ENCODE measurements at regions not wholly inside any gene's neighbourhood (a gene's known extent, or its start where the extent isn't known, plus 50 kb on each side); places are given as distances from the start of the nearest gene placed in this dataset.
"Not testable (repeated sequence)": the region's sequence is repeated elsewhere in the genome, so short reads cannot be mapped to it uniquely, and the experiment has no call there.

DNA sequence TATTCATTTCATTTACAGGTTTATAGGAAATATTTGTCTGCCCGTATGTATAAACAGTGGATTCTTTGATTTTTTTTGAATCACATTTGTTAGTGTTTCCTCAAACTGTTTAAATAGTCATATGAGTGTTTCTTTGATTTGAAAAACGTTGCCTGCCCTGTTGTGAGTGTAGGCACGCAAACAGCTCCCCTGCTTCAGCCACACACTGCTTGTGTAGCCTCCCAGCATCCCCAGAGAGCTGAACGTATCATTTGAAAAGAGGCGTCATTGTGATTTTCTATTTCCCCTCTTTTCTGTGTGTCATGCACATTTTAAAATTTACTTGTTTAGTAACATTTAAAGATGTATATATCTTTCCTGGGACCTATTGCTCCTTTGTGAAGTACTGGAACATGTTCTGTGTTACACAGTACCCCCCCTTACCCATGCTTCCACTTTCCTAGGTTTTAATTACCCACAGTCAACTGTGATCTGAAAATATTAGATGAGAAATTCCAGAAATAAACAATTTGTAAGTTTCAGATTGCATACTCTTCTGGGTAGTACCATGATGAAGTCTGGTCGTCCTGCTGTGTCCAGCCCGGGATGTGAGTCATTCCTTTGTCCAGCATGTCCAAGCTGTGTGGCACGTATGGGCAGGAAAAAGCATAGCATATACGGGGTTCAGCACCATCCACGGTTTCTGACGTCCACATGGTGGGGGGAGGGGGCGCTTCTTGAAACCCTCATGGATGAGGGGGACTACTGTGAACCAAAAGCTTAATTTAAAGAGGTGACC lies 78.7 kb downstream of the NPIPB11 start:
- DNase-seq, result not testable (repeated sequence)

DNA sequence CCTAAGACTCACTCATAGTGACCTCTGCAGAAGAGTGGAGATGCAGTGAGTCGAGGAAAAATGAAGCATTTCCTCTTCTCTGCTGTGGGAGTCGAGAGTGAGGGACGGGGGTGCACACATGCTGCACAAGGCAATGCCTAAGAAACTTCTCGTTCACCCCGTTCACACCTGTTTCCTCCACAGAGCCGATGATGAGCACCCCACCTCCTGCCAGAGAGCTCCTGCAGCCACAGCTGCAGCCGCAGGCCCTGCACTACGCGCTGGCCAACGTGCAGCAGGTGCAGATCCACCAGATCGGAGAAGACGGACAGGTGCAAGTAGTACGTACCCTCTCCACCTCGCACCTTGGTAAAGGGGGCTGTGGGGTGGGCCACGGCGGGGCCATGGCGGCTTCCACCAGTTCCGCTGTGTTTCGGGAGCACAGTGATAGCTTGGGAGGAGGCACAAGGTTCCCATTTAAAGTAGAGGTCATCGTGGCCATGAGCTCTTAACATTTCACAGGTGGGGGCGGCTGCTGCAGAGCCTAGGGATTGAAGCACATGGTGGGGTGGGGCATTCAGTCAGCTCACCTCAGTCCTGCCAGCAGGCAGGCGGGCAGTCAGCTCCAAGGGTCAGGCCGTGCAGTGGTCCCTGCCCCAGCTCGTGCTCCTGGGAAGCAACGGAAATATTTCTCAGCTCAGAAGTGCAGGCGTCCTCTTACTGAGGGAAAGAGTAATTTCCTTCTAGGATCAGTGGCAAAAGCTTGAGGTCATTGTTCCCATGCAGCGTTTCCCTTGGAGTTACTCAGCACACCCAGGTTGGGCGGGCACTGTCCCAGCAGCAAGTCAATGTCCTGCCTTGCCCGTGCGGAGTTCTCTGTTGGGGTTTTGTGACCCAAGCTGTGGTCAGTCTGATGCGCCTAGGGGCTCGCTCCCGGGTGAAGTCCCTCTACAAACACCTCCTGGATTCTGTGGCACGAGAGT lies 80.1 kb downstream of the NPIPB11 start:
- DNase-seq, result not testable (repeated sequence)

DNA sequence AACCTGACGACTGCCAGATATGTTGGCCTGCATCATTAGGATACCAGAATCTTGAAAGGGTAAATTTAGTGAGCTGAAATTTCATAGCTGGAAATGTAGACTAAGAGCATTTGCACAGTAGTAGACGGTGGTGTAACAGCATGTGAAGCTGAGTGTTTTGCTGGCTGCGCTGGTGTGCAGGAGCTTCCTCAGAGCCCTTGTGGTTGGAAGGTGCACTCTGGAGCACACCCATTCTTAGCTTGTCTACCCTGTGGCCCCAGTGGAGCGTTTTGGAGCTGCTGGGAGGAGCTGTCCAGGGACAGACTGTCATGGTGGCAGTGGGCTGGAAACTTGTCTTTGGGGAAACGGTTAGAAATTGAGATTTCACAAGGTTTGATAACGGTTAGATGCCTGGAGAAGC lies 82.8 kb downstream of the NPIPB11 start:
- DNase-seq, result not testable (repeated sequence)

DNA sequence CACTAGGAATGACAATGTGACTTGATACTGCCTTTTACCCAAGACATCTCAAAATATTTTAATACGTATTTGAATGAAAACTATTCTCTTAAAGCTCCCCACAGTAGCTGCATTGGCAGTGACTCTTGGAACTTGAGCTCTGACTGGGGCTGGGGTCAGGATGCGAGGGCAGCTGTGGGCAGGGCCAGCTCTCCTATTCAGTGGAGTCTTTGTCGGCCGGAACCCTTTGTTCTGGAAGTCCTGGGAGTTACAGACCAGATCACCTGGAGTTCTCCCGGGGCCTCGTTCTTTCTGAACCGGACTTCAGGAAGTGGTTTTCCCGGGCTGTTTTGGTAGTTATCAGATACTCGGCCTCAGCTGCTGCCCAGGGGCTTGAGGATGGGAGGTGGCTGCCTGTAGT lies 84.9 kb downstream of the NPIPB11 start:
- no peak for DNase-seq

DNA sequence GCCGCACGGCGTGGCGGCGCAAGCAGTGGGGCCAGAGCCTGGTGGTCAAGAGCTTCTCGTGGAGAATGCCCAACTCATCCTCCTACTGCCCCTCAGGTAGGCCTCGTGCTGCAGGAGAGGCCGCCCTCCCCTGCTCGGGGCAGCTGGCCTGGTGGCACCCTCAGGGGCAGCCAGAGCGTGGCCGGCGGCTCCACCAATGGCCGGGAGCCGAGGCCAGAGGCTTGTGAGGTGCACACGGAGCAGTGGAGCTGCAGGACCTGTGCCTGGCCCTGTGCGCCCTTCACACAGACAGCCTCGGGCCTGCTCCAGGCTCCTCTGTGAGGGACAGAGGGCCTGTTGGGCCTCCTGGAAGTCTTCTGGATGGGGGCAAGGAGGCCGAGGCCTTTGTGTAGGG lies 85.5 kb downstream of the NPIPB11 start:
- no peak for DNase-seq

DNA sequence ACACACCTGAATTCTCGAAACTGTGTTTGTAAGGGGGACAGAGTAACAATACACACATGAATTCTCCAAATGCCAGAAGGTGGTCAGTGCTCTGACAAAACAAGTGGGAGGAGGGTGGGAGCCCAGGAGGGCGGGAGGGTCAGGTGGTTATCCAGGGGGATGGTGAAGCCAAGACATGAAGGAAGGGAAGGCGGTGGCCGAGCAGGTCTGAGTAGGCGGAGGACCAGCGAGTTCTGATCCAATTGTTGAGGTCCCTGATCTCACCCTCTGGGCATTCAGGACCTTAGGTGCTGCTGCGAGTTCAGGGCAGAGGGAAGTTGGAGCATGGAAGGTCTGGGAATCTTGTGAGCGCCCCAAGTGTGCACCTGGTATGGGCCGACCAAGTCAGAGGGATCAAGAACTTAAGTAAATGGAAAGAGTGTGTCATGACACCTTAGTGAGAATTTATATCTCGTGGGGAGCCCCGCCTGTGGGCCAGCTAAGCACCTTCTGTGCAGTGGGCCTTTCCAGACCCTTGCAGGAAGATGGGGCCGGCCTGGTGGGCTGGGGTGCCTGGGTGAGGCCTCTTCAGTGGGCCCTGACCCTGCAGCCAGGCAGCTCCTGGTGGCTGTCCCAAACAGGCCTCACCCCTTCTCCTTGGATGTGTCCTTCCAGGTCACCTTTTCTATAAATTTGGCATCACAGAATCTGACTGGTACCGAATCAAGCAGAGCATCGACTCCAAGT lies 86.1 kb downstream of the NPIPB11 start:
- DNase-seq, result no peak

DNA sequence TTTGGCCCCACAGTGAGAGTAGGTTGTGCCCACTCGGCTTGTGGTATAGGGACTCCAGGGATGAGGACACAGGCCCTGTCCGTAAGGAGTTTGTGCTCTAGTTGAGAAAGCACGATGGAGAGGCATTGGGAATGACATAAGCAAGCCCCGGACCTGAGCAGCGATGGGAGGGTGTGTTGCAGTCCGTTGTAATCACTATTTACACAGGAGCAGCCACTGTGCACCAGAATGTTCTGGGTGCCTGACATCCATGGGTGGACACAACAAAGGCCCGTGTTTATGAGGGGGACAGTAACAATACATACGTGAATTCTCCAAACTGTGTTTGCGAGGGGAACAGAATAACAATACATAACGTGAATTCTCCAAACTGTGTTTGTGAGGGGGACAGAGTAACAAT lies 86.8 kb downstream of the NPIPB11 start:
- DNase-seq, result no peak

DNA sequence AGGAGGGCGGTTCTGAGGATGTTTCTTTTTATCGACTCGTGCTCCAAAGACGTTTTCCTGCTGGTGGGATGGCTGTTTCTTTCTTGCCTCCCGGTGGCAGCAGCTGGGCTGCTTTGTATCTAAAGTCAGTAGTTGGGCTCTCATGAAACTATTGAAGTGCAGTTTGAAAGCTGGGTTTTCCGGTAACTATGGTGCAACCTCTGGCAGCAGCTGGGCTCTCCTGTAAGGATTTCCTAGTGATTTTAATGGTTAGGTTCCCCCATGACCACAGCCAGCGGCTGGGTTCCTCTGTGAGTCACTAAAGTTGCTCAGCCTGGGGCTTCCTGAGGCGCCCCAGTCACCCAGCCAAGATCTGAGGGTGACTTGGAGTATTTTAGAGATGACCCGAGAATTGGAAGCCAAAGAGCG lies 87.9 kb downstream of the NPIPB11 start:
- DNase-seq, result not testable (repeated sequence)

DNA sequence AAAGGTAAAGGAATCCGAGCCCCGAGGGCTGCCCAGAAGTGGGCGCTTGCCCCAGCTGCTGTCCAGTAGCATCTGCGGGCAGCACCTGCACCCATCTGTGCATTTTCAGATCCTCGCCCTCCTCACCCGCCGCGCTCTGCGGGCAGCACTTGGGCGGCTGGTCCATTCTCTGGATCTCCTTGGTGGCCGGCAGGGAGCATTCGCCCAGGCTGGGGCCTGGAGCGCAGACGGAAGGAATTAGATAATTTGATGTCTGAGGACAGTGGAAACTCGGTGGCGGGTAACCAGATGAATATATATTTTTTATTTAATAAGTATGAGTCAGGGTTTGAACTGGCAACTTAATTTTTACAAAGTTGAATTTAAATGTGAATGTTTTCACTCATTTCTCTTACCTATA lies 88.5 kb downstream of the NPIPB11 start:
- DNase-seq, result no peak

DNA sequence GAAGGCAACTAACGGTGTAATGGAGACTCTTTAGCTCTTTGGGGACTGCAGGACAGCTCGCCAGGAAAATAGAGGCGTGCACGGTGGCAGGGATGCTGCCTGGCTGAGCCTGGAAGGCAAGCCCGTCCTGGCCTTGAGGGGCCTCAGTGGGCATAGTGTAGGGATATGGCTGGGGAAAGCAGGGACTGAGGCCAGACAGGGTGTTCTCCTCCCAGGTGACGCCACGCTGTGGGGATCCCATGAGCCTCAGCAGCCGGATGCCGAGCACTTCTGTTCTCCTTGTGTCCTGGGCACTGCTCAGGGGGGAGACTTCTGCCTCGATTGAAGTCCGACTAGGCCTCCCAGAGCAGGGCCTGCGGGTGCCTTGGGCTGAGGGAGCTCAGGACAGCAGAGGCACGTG lies 89.2 kb downstream of the NPIPB11 start:
- DNase-seq, result no peak

DNA sequence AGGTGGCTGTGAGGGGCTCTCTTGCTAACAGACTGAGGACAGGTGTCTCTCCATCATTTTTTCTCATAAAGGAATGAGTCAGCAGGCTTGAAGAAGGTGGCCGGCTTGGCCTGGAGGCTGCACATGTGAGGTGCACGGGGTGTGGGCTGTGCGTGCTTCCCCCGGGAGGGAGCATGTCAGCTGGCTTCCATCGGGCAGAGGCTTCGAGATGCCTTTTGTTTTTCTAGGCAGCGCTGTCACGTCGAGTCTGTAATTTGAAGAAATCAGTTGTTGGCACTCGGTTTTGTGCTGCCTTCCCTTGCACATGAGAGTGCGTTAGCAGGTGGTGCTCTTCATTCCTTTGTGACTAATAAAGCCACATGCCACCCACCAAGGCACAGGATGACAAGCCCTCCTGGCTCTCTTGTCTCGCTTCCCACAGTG lies 89.7 kb downstream of the NPIPB11 start:
- DNase-seq, result no peak

DNA sequence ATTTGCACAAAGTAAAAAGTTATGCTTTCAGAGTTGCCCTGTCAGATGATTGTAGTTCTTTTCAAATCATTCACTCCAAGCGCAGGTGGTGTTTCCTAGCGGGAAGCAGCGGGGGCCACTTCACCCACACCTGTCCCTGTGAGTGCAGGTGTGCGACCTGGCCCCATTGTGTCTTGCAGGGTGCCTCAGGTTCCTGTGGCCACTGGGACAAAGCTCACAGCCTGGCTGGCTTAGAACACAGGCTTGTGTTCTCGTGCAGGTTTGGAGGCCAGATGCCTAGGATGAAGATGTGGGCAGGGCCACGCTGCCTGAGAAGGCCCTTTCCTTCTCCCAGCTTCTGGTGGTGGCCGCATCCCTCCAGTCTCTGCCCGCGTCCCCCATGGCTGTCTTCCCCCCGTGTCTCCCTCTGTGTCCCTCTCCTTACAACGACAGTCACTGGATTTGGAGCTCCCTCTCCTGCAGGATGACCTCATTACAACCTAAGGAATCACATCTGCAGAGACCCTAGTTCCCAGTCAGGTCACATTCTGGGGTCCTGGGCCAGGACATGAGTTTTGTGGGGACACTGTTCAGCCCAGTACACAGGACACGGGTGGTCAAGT lies 90.5 kb downstream of the NPIPB11 start:
- DNase-seq, result no peak

DNA sequence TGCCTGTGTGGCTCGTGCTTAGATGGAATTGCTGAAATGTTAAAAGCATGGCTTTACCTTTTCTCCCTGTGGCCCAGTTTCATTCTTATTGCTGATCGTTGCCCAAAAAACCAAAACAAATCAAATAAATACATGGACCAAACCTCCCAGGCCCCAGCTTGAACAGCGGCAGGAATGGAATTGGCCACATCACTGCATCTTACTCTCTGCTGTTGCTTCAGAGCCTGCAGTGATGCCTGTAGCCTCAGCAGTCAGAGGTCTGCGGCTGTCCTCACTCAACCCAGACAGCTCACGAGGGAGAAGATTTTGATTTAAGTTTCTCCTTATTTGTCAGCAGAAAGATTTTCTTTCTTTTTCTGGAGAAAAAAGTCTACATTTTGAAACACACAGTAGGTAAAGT lies 91.5 kb downstream of the NPIPB11 start:
- DNase-seq, result no peak

DNA sequence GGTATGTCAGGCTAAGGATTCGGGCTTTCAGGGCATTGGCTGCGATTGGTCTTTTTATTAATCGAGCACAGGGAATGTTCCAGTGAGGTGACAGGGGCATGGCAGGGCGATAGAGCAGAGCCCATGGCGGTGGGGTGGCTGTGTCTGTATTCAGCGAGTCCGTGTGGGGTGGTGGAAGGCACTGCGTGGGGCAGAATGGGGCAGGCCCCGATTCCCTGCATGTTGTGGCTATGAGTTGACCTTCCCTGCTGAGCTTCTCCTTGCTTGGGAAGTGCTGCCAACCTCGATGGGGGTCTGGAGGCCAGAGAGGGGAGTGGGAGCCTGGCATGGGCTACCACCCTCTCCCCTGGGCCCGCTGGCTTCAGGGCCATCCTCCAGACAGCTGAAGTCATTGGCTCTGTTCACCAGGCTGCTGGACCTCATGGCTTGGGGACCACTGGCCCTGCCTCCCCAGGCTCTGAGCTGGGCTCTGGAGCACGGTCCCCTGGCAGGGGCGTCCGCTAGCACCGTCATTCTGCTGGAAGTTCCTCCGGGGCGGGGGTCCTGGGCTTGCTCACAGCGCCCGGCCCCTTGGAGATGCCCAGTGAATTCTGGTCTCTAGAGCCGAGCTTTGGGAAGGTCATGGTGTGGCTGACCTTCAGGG lies 92.1 kb downstream of the NPIPB11 start:
- no peak for DNase-seq

DNA sequence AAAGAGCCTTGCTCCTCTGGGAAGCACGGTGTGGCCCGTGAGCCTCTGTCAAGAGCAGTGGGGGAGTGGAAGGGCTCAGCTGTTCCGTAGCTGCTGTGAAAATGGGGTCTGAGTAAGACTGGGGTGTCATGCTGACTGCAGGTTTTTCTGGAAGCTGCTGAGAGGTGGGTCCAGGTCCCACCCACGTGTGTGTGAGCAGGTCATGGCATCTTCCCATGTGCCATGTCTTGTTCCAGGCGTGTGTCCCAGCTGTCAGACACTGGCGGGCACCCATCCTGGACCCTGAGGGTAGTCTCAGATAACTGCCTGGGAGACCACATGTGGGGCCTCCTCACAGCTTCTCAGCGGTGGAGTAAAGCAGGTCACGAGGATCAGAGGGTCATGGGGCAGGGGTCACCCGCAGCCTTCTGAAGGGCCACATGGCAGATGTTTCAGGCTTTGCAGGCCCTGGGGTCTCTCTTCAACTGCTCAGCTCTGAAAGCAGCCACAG lies 92.9 kb downstream of the NPIPB11 start:
- DNase-seq, result no peak

DNA sequence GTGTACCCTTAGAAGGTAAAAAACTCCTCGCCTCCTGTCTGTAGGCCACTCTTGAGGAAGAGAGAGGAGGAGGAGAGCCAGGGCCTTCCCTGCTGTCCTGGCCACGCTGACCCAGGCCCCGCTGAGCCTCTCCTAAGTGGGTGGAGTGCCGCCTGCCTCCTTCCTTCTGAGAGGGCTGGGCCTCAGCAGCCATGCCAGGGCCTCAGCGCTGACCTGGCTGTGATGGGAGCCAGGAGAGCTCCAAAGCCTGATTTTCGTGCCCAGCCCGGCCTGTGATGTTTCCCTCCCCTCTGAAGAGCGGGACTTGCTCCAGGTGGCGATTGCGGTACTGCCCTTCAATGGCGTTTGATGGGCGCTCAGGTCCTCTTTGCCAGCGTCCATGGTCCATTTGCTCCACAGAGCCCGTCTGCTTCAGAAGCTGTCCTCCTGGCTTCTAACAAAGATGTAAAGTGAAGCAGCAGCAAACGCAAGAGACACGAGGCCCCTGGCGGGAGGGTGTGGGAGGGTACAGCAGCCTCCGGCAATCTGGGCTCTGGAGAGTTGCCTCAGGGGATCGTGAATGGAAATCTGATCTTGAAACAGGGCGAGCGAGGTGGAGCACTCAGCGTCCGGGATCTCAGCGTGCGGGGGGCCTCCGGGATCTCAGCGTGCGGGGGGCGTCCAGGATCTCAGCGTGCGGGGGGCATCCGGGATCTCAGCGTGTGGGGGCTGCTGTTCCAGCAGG lies 93.5 kb downstream of the NPIPB11 start:
- DNase-seq, result no peak

DNA sequence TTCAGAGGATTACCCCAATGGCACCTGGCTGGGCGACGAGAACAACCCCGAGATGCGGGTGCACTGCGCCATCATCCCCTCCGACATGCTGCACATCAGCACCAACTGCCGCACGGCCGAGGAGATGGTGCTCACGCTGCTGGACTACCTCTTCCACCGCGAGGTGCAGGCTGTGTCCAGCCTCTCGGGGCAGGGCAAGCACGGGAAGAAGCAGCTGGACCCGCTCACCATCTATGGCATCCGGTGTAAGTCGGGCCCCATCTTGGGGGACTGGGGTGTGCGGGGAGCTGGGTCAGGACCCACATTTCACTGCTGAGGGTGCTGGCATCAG lies 94.2 kb downstream of the NPIPB11 start:
- not testable (repeated sequence) for DNase-seq

DNA sequence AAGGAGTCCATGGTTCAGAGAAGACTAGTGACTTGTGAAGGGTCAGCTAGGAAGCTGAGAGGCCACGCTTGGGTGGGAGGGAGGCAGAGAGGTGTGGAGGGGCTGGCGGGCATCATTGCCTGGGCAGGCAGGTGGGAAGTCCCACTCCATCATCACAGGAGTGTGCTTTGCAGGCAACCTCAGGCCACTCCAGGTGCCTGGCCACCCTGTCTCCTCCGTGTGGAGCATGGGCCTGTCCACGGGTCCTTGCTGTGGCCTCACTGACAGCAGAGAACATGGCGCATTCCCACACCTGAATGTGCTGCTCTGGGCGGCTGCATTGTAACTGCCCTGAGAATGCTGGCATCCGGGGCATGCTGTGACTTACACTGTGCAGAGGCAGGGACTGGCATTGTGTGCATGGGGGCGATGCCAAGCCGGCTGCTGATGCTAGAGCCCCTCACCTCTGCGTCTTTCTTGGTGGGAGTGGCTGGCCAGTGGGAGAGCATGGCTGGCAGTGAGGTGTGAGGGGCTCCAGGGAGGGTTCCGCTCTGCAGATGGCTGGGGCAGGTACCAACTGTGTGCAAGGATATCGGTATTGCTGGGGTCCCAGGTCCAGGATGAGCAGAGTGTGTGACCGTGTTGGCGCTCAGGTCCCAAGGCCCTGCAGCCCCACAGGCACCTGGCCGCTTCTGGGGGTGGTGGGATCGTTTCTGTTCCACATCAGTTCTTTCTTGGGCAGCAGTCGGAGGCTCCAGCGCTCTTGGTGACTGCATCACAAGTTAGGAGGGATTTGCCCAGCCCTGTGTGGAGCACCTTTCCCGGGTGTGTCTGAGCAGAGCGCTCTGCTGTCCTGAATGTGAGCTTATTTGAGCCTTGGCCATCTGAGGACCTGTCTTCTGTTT lies 94.8 kb downstream of the NPIPB11 start:
- no peak for DNase-seq

DNA sequence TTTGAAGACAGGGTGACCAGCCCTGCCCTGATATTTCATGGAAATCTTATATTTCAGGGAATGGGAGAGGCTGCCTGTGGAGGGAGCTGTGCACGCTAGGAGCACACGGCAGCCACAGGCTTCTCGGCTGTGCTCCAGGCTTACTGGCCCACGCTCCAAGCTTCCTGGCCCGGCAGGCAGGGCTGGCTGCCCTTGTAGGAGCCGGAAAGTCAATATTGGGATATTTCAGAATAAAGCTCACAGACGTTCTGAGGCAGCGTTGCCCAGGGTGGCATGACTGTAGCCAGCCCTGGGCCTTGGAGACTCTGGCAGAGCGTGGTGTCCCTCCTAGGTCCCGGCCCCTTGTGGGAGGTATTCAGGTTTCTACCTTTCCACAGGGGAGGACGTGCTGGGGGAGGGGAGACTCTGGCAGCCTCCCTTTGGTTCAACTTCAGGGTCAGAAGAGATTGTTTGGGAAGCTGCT lies 95.6 kb downstream of the NPIPB11 start:
- no peak for DNase-seq

DNA sequence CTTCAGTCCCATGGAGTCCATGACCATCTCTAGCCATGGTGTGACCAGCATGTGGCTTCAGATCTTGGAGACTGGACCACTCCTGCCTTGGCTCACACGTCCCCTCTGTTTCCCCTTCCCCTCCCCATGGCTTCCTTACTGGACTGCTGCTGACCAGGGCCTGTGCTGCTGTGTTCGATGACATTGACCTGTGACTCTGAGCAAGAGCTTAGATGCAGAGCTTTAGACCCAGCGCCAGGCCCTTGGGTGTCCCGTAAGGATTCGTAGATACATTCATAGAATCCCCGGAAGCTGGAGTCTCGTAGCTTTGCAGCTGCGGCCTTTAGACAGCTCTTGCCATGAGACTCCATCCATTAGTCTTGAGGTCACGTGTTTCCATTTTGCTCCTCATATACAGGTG lies 96.3 kb downstream of the NPIPB11 start:
- not testable (repeated sequence) for DNase-seq
